ENCODE measurements at regions not wholly inside any gene's neighbourhood (a gene's known extent, or its start where the extent isn't known, plus 50 kb on each side); places are given as distances from the start of the nearest gene placed in this dataset.

- TF ChIP-seq, protein P1, sequence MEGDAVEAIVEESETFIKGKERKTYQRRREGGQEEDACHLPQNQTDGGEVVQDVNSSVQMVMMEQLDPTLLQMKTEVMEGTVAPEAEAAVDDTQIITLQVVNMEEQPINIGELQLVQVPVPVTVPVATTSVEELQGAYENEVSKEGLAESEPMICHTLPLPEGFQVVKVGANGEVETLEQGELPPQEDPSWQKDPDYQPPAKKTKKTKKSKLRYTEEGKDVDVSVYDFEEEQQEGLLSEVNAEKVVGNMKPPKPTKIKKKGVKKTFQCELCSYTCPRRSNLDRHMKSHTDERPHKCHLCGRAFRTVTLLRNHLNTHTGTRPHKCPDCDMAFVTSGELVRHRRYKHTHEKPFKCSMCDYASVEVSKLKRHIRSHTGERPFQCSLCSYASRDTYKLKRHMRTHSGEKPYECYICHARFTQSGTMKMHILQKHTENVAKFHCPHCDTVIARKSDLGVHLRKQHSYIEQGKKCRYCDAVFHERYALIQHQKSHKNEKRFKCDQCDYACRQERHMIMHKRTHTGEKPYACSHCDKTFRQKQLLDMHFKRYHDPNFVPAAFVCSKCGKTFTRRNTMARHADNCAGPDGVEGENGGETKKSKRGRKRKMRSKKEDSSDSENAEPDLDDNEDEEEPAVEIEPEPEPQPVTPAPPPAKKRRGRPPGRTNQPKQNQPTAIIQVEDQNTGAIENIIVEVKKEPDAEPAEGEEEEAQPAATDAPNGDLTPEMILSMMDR (IDR thresholded peaks at IDR 0.05; ENCODE audit: insufficient read depth, low read length, poor library complexity, severe bottlenecking), result no peak
- TF ChIP-seq EZH2phosphoT487 (conservative IDR thresholded peaks at IDR 0.05; ENCODE audit: low read length), result no peak
Observed at GRCh38 chr12:113643177-113643974, 171.7 kb upstream of the LHX5 start.

Measured in SU-DHL-6 (cell line).